GM21528 (cell line): ENCODE measurements at regions not wholly inside any gene's neighbourhood (a gene's known extent, or its start where the extent isn't known, plus 50 kb on each side); places are given as distances from the start of the nearest gene placed in this dataset.
"Not testable (repeated sequence)": the region's sequence is repeated elsewhere in the genome, so short reads cannot be mapped to it uniquely, and the experiment has no call there.

ENCODE experiments used
- ATAC-seq: cut with Tn5 transposase; IDR thresholded peaks from one replicate; pipeline ENCODE4 v1.9.1; 2021; ENCODE audit warnings: mild to moderate bottlenecking, moderate library complexity; ENCODE audit not compliant: unreplicated experiment, low FRiP score

DNA sequence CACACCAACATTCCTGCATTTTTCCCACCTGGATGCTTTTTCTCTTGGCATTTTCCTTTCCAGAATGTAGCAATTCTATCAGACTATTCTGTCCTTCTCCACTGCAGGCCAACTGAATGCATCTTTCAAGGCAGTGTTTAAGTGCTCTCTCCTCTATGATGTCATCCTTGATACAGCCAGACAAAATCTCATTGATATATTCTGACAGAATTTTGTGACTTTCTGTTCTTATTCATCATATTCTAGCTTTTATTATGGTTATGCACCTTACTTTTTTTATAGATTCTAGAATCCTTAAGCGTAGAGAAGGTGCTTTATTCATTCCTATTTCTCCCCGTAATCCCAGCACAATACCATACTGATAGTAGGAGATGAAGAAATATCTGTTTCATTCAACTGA lies 355.5 kb upstream of the CCNH start:
- ATAC-seq: no peak

DNA sequence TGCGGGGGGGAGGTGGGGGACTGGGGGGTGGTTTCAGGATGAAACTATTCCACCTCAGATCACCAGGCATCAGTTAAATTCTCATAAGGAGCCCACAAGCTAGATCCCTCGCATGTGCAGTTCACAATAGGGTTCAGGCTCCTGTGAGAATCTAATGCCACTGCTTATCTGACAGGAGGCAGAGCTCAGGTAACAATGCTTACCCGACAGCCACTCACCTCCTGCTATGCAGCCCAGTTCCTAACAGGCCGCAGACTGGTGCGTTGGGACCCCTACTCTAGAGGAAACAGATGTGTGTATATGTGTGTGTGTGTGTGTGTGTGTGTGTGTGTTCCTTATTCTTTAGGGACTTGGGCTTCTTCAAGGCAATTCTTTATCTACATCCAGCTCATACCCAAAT lies 352.3 kb upstream of the CCNH start:
- no peak for ATAC-seq

DNA sequence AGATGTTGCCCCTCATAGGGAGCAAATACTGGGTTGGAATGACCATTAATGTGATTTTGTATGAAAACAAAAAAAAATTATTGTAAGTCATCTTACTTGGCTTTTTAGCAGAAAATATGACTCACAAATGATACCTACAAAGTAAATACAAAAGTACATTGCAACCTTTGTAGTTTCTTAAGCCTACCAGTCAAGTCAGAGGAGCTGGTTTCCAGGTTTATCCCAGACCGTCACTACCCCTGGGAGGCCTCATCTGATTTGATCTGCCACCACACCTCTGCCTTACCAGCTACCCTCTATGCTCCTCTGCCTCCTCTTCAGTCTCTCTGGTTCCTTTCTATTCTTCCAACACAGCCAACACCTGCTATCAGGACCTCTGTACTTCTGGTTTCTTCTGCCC lies 349.9 kb upstream of the CCNH start:
- no peak for ATAC-seq

DNA sequence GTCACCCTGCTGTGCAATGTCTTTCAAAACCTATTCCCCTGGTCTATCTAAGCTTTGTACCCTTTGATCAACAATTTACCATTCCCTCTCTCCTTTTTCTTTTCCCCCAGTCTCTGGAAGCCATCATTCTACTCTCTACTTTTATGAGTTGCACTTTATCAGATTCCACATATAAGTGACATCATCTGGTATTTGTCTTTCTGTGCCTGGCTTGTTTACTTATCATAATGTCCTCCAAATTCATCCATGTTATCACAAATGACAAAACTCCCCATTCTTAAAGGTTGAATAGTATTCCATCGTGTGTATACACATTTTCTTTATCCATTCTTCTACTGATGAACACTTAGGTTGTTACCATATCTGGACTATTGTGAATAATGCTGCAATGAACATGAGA lies 344.2 kb upstream of the CCNH start:
- ATAC-seq: no peak

DNA sequence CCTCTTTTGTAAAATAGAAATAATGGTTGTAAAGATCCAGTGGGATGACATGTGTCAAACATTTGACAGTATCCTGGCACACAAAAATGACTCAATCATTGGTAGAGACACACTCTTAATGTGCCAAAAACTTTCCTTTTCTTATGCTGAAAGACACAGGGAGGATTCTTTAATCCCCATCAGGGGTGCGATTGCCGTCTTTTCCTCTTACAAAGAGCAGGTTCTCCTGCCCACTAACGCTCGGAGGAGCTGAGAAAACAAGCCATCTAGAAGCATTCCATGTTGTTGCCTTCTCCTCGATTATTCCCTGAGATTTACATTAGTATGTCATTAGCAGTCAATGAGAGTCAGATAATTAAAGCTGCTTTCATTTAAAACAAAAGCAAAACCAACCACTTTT lies 342.6 kb upstream of the CCNH start:
- ATAC-seq: no peak

DNA sequence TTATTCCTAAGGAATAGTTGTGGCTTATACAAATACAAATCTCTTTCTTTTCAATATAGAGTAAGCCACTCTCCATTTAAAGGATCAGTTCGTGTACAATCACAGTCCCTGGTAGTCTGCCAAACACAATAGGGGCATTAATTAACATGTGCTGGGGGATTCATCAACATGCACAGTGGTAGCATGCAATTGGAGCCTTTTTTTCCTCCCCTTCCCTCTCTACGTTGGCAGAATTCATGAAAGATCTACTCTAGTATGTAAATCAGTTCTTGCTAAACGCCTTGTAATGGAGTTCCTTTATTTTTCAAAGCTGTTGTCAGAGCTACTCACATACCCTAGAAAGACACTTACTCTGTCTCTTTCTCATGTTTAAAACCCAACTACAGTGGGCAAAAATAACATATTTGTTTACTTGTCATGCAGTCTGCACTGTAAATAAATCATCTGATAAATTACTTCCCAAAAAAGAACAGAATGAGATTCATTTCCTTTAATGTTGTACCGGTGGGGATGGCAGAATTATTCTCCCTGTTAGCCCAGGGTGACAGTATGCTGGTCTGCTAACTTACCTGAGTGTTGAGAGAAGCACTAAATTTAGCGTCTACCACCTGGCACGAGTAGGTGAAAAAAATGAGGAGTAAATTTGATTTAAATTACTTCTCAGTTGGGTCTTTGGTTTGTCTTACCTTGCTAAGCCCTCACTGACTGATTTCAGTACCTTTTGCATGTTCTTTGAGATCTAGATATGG lies 341.5 kb upstream of the CCNH start:
- no peak for ATAC-seq

DNA sequence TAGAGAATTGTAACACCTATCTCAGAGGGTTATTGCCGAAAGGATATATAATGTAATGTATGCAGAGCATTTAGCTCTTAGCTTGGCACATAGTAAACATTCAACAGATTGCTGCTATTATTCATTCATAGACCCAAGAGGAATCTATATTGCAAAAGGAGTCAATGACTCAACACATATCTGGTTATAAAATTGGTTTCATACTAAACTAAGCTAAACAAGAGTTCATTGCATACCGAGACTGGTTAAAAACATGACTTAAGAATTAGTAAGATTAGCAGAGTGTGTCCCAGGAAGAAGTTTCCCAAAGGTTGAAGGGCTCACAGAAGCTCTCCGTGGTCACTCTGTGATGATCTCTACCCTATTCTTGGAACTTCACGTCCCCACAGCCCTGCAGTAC lies 339.6 kb upstream of the CCNH start:
- no peak for ATAC-seq

DNA sequence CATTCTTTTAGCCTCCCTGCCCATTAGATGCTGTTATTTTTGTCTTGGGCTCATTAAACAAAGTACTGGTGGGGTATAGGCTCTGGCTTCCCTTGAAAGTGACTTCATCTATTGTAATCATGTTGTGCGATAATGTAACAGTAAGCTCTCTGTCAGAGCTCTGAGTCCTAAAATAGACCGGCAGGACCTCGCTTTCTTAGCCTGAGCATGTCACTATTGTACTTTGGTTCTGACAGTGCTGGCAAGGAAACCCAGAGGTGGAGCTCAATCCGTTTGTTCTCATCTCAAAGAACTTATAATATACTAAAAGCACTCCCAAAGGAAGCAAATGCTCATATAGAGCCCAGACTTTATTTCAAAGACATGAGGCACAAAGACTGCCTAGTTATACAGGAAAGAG lies 339.1 kb upstream of the CCNH start:
- ATAC-seq: no peak

DNA sequence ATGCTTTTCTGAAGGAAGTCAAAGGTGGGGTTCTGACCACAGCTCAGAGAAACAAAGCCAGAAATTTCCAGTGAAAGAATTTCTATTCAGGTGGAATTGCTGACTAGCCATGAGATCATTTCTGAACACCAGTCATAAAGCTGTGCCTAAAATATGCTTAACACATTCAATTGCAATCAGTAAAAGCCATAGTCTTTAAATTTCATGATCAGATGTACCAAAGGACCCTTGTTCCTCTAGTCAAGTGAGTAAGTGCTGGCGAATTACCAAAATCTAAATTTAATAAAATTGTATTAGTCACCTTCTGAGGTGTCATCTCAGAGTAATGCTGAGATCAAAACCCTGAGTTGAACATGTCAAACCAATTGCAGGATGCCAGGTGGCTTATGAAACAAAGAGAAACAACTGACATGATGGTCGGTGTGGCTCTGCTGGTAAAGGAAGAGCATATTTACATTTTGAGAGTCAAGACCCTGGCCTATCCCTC lies 334.2 kb upstream of the CCNH start:
- no peak for ATAC-seq

DNA sequence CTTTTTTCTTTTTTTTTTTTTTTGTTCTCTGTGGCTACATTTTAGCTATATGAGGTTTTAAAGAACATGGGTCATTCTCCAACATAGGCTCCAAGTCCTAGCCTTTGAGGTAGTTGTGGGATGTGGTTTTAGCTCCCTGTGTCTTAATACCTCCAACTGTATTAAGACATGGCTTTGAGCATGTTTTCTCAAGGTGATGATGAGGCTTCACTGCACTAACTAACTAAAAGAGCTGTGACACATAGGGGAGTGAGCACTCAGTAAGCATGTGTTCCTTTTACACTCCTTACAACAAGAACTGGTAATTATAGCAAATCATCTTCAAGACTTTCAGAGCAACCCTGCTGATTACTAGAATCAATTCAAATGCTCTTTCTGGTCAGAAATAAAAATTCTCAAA lies 333.6 kb upstream of the CCNH start:
- ATAC-seq: no peak

DNA sequence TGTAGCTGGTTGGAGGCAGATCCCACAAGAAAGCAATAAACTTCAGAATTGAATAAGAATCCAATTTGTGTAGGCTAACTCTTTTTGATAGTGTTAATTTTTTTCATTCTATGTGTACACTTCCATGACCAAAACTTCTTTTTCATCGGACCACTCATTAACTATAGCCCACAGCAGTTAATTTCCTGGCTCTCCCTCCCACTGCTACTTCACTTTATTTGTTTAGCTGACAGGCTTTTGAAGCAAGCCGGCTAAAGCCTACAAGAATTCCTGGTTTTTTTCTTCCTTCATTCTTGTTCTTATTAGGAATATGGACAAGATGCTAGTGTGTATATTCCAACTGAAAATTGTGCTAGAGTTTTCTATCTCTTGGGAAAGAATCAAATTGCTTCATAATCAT lies 329.2 kb upstream of the CCNH start:
- no peak for ATAC-seq

DNA sequence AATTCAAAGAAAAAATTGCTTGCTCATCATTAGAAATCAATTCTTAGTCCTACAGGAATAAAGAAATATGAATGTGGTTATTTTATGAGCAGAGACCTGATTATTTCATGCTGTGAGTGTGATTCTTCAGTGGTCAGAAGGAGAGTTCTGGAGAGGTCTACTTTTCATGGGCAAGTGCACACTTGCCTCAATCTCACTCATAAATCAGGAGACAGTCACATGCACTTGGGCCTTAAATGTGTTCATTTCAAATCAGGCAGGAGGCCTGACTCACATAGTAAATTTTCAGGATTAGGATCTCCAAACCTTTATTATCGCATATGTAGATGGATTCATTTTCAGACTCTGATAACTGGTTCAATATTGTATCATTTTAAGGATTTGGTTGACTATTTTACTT lies 323.2 kb upstream of the CCNH start:
- ATAC-seq: no peak

DNA sequence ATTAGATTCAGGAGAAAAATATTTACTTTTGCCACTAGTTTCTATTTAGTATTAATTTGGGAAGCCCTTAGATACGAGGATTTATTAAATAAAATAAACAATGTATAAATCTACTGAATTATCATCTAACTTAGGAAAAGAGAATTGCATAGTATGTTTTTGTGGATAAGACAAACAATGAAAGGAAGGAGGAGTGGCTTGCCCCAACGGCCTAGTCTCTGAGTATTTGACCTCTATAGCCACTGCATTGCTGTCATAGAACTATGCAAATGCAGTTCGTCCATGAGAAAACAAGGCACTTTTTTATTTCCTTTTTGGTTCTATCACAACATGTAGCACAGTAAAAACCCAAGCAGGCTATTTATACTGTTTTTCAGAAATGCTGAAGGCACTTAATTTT lies 321.2 kb upstream of the CCNH start:
- no peak for ATAC-seq

DNA sequence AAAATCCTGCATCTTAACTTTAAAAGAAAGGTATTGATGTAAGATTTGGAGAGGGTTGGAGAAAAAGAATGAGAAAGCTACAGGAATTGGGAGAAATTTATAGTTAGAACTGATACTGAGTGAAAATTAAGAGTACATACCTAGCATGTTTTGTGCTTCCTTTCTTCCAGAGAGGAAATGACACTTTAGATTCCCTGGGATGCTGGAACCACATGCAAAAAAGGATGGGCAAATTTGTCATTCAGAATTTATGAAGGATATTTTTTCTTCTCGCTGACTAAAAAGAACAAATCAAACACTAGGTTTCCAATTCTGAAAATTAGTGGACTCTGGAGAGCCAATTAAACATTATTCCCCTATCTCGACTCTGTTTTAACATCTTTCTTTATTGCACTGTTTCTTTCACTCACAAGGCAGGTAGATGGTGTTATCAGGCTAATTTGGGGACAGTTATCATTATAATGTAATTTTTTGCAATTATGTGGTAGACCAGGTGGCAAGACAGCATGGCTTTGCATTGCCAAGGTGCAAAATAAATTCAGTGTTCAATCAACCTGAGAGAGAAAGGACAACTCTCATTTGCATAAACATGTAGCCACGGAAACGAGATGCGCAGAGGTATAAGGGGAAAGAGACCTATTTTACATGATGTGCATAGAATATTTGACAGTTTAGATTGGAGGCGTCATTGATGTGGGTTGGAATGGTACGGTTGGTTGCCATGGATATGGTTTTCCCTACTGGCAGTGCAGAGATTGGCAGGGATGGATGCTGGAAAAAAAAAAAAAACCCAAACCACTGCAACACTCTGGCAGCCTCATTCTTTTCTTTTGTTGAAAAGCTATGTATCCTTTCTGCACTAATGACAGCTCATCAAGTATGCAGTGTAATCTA lies 320.4 kb upstream of the CCNH start:
- ATAC-seq: no peak

DNA sequence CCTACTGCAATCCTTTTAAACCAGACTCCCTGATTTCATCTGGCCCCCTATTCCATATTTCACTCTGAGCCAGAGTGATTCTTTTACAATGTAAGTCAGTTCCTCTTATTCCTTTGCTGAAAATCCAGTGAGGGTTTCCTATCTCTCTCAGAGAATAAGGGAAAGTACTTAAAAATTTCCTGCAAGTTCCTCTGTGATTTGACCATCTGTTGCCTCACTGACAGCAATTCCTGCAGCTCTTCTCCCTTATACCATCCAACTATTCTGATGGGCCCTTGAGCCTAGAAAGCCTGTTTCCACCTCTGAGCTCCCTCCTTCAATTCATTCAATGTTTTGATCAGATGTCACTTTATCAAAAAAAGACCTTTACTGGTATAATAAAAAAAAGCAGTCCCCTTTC lies 317.1 kb upstream of the CCNH start:
- no peak for ATAC-seq

DNA sequence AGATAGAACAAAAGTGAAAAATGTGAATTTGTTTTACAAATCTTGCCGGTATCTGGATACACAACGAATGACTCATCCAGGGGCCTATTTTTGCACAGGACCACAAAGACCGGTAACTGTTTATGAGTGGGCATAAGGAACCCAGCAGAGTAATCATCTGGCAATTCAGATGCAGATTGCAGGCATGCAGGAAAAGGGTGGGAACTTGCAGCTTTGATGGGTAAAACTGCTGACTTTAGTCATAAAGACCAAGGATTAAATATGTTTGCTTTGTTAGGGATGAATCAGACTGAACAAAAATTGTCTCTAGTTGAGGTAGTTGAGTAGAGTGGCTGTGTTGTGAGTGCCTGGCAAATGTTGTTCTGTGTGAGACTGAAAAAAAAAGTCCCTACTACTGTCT lies 309.6 kb upstream of the CCNH start:
- ATAC-seq: no peak

DNA sequence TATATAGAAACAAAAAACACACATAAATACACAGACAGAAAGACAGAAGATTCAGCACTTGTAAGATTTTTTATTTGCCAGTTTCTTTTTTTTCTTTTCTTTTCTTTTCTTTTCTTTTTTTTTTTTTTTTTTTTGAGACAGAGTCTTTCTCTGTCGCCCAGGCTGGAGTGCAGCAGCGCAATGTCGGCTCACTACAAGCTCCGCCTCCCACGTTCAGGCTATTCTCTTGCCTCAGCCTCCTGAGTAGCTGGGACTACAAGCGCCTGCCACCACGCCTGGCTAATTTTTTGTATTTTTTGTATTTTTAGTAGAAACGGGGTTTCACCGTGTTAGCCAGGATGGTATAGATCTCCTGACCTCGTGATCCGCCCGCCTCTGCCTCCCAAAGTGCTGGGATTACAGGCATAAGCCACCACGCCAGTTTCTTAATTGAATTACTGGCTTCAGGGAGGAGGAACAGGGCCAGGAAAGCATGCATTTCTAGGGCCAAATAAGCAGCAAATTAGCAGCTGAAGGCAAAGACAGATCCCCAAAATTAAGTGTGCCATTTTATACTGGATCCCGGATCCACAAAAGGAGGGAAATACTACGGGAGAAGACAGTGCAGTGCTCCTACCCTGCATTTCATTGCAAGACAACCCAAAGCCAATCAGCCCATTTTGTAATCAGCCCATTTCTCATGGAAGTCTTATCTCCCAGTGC lies 305.6 kb upstream of the CCNH start:
- not testable (repeated sequence) for ATAC-seq

DNA sequence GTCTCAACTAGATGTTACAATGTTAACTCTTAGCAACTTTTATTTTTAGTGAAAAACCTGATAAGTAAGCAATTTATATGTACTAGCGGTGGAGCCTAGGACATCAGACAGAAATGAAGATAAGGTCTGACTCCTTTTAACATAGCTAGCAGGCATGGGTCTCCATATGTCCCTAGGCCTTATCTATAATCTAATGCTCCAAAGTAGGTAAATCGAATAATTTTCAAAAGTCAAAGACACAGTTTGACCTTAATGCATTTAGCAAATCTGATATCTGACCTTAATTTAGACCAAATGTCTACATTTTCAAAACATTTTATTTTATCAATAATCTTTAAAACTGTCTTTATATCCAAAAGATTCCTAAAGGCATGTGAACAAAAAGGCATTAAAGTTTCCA lies 305.0 kb upstream of the CCNH start:
- no peak for ATAC-seq

DNA sequence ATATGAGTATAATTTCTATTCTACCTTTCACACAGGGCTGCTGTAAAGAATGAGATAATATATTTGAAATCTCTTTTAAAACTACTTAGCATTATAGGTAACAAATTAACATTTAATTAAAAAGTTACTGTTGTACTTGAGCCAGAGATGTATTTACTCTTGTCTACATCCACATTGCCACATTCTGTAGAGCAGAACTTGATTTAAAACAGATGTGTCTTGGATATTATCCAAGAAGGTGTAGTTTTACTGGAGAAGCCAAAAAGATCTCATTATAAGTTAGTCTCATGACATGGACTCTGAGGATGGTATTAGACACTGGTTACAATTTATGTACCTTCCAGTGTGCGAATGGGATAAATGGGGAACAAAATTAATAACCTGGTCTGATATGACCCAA lies 293.1 kb upstream of the CCNH start:
- ATAC-seq: no peak

DNA sequence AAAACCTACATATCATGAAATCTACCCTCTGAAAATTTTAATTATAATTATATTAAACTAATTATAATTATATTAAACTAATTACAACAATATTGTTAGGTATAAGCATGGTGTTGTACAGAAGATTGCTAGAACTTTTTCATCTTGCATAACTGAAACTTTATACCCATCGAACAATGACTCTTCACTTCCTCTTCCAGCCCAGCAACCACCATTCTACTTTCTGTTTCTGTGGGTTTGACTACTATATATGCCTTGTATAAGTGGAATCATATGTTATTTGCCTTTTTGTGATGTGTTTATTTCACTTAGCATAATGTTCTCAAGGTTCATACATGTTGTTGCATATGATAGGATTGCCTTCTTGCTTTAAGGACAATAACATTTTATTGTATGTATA lies 274.2 kb upstream of the CCNH start:
- peak; percentile 92 for ATAC-seq

DNA sequence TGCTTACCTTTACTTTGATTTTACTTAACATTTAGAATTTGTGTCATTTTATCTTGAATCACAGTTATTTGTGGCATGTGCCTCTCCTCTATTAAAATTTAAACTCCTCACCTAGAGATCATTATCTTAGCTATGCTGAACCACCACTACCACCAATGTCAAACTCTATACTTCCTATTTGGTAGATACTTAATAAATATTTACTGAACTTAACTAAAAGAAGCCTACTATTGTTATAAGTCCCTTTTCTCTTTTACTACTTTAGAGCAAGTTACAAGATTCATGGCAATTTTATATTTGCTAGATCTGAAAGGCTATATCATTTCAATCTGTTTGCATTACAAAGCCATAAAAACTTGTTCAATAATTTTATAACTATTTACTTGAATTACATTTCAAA lies 273.3 kb upstream of the CCNH start:
- no peak for ATAC-seq
